Motor neuron (in vitro differentiated cells): ENCODE measurements at regions not wholly inside any gene's neighbourhood (a gene's known extent, or its start where the extent isn't known, plus 50 kb on each side); places are given as distances from the start of the nearest gene placed in this dataset.

Experiments used
- ATAC-seq, 8 experiments: fragments of 200-7000 bp; cut with Tn5 transposase; replicated peaks in 6 of 8; 2 replicates each; pipeline ENCODE4 v1.8.0; 2021; ENCODE audit warnings: mild to moderate bottlenecking in 8 of 8, moderate library complexity in 8 of 8
- H3K27ac ChIP-seq, 2 donors: fragments of 250-450 bp; sonication (Bioruptor Pico); 2 replicates each; pipeline ENCODE4 v1.9.0; 2021; ENCODE audit warnings: antibody characterized with exemption in 2 of 2, mild to moderate bottlenecking in 2 of 2, moderate library complexity in 1 of 2
- H3K4me1 ChIP-seq, 2 donors: fragments of 250-450 bp; sonication (Bioruptor Pico); replicated peaks in 1 of 2; 2 replicates each; pipeline ENCODE4 v1.6.1; 2021; ENCODE audit warnings: antibody characterized with exemption in 2 of 2, mild to moderate bottlenecking in 2 of 2, moderate library complexity in 1 of 2
- H3K4me3 ChIP-seq, 5 donors: fragments of 250-450 bp; sonication (Bioruptor Pico); 2 replicates each; pipeline ENCODE4 v1.9.0; 2021; ENCODE audit warnings: antibody characterized with exemption in 5 of 5, mild to moderate bottlenecking in 5 of 5, moderate library complexity in 4 of 5
- WGBS, 10 experiments: fragments of 450-650 bp; shearing (Covaris generic); methylation state at CpG; one replicate each; pipeline ENCODE4 v1.0.0; 2022; 5-methylcytosine and 5-hydroxymethylcytosine counted together
- in situ Hi-C, 9 experiments: fragments of 400-800 bp; cut with MboI; loops; one replicate each; pipeline ENCODE4 v1.15.0; 2021; ENCODE audit warnings: low sequenced_read_pairs in 9 of 9, low pct_unique_long_range_greater_than_20kb in 2 of 9; ENCODE audit not compliant: unreplicated experiment in 9 of 9

- Histone ChIP-seq H3K27ac (no peak overlapping the region), H3K4me3 (no peak overlapping the region), H3K4me1 (peaks cover 24 to 33% of the 10 kb centered on the region in 2 donors)
- 13 to 100% (median 47%) methylated on average over 1 to 3 of the region's 12 CpGs; no CpG with 5 or more reads in 5 of the 10 experiments for WGBS, 10 experiments
- in situ Hi-C loops: no loop called here
- ATAC-seq: peak in 7 of 8 experiments; percentile 4 to 86 (median 32)
These were observed 142.5 kb upstream of the TNS3 start for GRCh38 chr7:47724335-47724982.

- Histone ChIP-seq H3K27ac (no peak overlapping the region), H3K4me1 (peaks cover 28 to 46% of the 10 kb centered on the region in 2 donors), H3K4me3 (no peak overlapping the region)
- no peak for ATAC-seq
- 65 to 100% (median 94%) methylated on average over 2 to 4 of the region's 8 CpGs; no CpG with 5 or more reads in 5 of the 10 experiments for WGBS, 10 experiments
- in situ Hi-C loops: no loop called here
These were observed 140.2 kb upstream of the TNS3 start for GRCh38 chr7:47722126-47722525.

- 100% methylated on average over 1 of the region's 9 CpGs; no CpG with 5 or more reads in 9 of the 10 experiments for WGBS, 10 experiments
- H3K4me1 ChIP-seq: peaks cover 28 to 46% of the 10 kb centered on the region in 2 donors
- no peak overlapping the region for H3K27ac ChIP-seq
- no peak for ATAC-seq
- in situ Hi-C loops: no loop called here
- no peak overlapping the region for H3K4me3 ChIP-seq
These were observed 139.8 kb upstream of the TNS3 start for GRCh38 chr7:47721670-47722069.

GRCh38 chr7:47720907-47721244, 139.0 kb upstream of the TNS3 start:
- H3K27ac ChIP-seq: peak overlapping the region; percentile 63 to 76
- in situ Hi-C loops: no loop called here
- H3K4me3 ChIP-seq: no peak overlapping the region
- 67 to 93% (median 90%) methylated on average over 2 to 5 of the region's 8 CpGs; no CpG with 5 or more reads in 6 of the 10 experiments for WGBS, 10 experiments
- H3K4me1 ChIP-seq: peaks cover 28 to 46% of the 10 kb centered on the region in 2 donors
- ATAC-seq: no peak

GRCh38 chr7:47720141-47720906, 138.4 kb upstream of the TNS3 start:
- WGBS, 10 experiments: 8 to 90% (median 80%) methylated on average over 1 to 5 of the region's 12 CpGs; no CpG with 5 or more reads in 3 of the 10 experiments
- peak; percentile 67 to 95 (median 90) for ATAC-seq
- in situ Hi-C loops: no loop called here
- peak overlapping the region; percentile 63 to 76 for H3K27ac ChIP-seq
- H3K4me3 ChIP-seq: no peak overlapping the region
- peaks cover 28 to 42% of the 10 kb centered on the region in 2 donors for H3K4me1 ChIP-seq

- ATAC-seq: no peak
- Histone ChIP-seq H3K4me1 (peaks cover 21 to 35% of the 10 kb centered on the region in 2 donors), H3K27ac (no peak overlapping the region), H3K4me3 (no peak overlapping the region)
- 75 to 100% (median 87%) methylated on average over 3 to 7 of the region's 7 CpGs; no CpG with 5 or more reads in 1 of the 10 experiments for WGBS, 10 experiments
- in situ Hi-C loops: no loop called here
These were observed 137.8 kb upstream of the TNS3 start for GRCh38 chr7:47719675-47720074.

GRCh38 chr7:47715631-47716068, 133.7 kb upstream of the TNS3 start:
- H3K4me3 ChIP-seq: no peak overlapping the region
- in situ Hi-C loops: no loop called here
- 40 to 100% (median 85%) methylated on average over 1 to 4 of the region's 5 CpGs for WGBS, 10 experiments
- no peak for ATAC-seq
- peaks cover 15 to 23% of the 10 kb centered on the region in 2 donors for H3K4me1 ChIP-seq
- H3K27ac ChIP-seq: no peak overlapping the region

GRCh38 chr7:47714669-47715607, 133.0 kb upstream of the TNS3 start:
- peaks cover 9 to 18% of the 10 kb centered on the region in 2 donors for H3K4me1 ChIP-seq
- H3K27ac ChIP-seq: no peak overlapping the region
- ATAC-seq: no peak
- H3K4me3 ChIP-seq: no peak overlapping the region
- 53 to 100% (median 71%) methylated on average over 2 to 5 of the region's 6 CpGs; no CpG with 5 or more reads in 1 of the 10 experiments for WGBS, 10 experiments
- in situ Hi-C loops: no loop called here

GRCh38 chr7:47713595-47713994, 131.7 kb upstream of the TNS3 start:
- ATAC-seq: no peak

GRCh38 chr7:47712416-47712815, 130.5 kb upstream of the TNS3 start:
- ATAC-seq: no peak
- peaks cover 0 to 7% of the 10 kb centered on the region in 2 donors for H3K4me1 ChIP-seq
- in situ Hi-C loops: no loop called here
- H3K27ac ChIP-seq: no peak overlapping the region
- 0 to 98% (median 89%) methylated on average over 1 to 11 of the region's 11 CpGs for WGBS, 10 experiments
- H3K4me3 ChIP-seq: no peak overlapping the region

More at GRCh38 chr7:47713595-47713994, 131.7 kb upstream of the TNS3 start:
- in situ Hi-C loops: no loop called here
- Histone ChIP-seq H3K4me1 (peaks cover 0 to 4% of the 10 kb centered on the region in 2 donors), H3K4me3 (no peak overlapping the region), H3K27ac (no peak overlapping the region)
- WGBS, 10 experiments: 39 to 100% (median 91%) methylated on average over 2 to 6 of the region's 6 CpGs; no CpG with 5 or more reads in 3 of the 10 experiments

- WGBS, 10 experiments: 60 to 100% (median 94%) methylated on average over 1 to 12 of the region's 12 CpGs
- in situ Hi-C loops: no loop called here
- no peak overlapping the region for H3K4me3 ChIP-seq
- no peak for ATAC-seq
- H3K27ac ChIP-seq: no peak overlapping the region
- H3K4me1 ChIP-seq: peaks cover 0 to 12% of the 10 kb centered on the region in 2 donors
These were observed 129.9 kb upstream of the TNS3 start for GRCh38 chr7:47711776-47712175.

- Histone ChIP-seq H3K4me1 (peaks cover 0 to 12% of the 10 kb centered on the region in 2 donors), H3K27ac (no peak overlapping the region), H3K4me3 (no peak overlapping the region)
- in situ Hi-C loops: no loop called here
- no peak for ATAC-seq
- 70 to 100% (median 96%) methylated on average over 1 to 9 of the region's 15 CpGs; no CpG with 5 or more reads in 1 of the 10 experiments for WGBS, 10 experiments
These were observed 128.5 kb upstream of the TNS3 start for GRCh38 chr7:47710201-47710935.
